B cell (primary cell): ENCODE measurements at regions not wholly inside any gene's neighbourhood (a gene's known extent, or its start where the extent isn't known, plus 50 kb on each side); places are given as distances from the start of the nearest gene placed in this dataset.

ENCODE experiments used
- EZH2 ChIP-seq: IDR thresholded peaks from 2 replicates; pipeline ENCODE4 v1.6.1; 2012; ENCODE audit warnings: borderline replicate concordance, low read depth, mild to moderate bottlenecking, moderate library complexity, low read length; ENCODE audit not compliant: insufficient read depth, poor library complexity, severe bottlenecking
- TF ChIP-seq, protein P1 (sequence below): fragments of 200-600 bp; IDR thresholded peaks from one replicate; pipeline ENCODE4 v1.8.0; 2022; ENCODE audit warnings: antibody characterized with exemption, mild to moderate bottlenecking

DNA sequence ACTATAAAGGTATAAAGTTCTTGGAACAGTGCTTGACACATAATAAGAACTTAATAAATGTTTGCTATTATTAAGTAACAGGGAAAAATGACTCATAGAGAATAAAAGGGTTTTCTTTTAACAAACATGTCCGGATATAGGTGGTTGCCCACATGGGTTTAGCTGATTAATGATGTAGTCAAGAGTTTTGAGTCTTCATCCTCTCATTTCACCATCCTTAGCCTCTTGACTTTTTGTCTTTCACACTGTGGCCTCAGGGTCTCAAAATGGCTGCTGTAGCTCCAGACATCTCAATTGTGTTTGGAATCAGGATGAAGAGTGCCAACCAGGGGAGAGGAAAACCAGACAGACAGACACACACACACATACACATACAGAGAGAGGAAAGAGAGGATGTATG is 97.9 kb downstream of the HSPH1 start:
- no peak for TF ChIP-seq EZH2
- TF ChIP-seq, protein P1, sequence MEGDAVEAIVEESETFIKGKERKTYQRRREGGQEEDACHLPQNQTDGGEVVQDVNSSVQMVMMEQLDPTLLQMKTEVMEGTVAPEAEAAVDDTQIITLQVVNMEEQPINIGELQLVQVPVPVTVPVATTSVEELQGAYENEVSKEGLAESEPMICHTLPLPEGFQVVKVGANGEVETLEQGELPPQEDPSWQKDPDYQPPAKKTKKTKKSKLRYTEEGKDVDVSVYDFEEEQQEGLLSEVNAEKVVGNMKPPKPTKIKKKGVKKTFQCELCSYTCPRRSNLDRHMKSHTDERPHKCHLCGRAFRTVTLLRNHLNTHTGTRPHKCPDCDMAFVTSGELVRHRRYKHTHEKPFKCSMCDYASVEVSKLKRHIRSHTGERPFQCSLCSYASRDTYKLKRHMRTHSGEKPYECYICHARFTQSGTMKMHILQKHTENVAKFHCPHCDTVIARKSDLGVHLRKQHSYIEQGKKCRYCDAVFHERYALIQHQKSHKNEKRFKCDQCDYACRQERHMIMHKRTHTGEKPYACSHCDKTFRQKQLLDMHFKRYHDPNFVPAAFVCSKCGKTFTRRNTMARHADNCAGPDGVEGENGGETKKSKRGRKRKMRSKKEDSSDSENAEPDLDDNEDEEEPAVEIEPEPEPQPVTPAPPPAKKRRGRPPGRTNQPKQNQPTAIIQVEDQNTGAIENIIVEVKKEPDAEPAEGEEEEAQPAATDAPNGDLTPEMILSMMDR, result no peak
